ENCODE measurements at regions not wholly inside any gene's neighbourhood (a gene's known extent, or its start where the extent isn't known, plus 50 kb on each side); places are given as distances from the start of the nearest gene placed in this dataset.

DNA sequence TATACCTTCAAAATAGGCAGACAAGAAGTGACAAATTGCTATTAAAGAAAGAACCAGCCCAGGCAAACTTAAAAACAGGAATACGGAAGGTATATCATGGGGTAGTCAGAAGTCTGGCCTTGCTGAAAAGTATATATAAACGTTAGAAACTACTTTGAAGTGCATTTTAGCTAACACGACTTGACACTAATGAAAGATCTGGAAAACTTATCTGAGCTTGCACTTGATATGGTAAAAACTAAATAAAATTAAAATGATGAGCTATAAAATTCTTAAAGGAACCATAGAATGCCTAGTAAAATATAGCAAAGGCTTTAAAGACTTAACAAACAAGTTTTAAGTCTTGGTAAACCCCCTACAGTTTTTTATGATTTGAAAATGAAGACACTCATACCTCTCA is 795.3 kb upstream of the PCDH20 start:
- FAIRE-seq (no peak), DNase-seq (ENCODE audit: low read depth) (no peak)
- Mint-ChIP-seq H3K27me3 (ENCODE audit: low read depth, unreplicated experiment) (no peaks in the 10 kb centered on the region), H3K36me3 (ENCODE audit: low read depth, unreplicated experiment) (no peaks in the 10 kb centered on the region), H3K27ac (ENCODE audit: unreplicated experiment) (no peak overlapping the region), H3K4me1 (ENCODE audit: low read depth, unreplicated experiment) (no peaks in the 10 kb centered on the region), H3K9me3 (ENCODE audit: unreplicated experiment) (no peaks in the 10 kb centered on the region), H3K4me3 (ENCODE audit: unreplicated experiment) (no peak overlapping the region)
- H3K36me3 ChIP-seq (ENCODE audit: insufficient read depth, low read length): no peaks in the 10 kb centered on the region
- no peaks in the 10 kb centered on the region for H3K4me1 ChIP-seq (ENCODE audit: insufficient read depth, low read length)
- no peak overlapping the region for H3K9ac ChIP-seq (ENCODE audit: low read length)
- no peak overlapping the region for H3K4me3 ChIP-seq (ENCODE audit: insufficient read depth, low read depth, low read length)
- H3K79me2 ChIP-seq (ENCODE audit: insufficient read depth, low read length): no peaks in the 10 kb centered on the region
- no peak overlapping the region for H2AFZ ChIP-seq (ENCODE audit: low read depth, low read length)
- H3K4me2 ChIP-seq (ENCODE audit: low read length): no peak overlapping the region
- H3K27me3 ChIP-seq (ENCODE audit: insufficient read depth, low read length): no peaks in the 10 kb centered on the region
- H3K27ac ChIP-seq (ENCODE audit: low read depth, low read length): no peak overlapping the region
- no peaks in the 10 kb centered on the region for H4K20me1 ChIP-seq (ENCODE audit: insufficient read depth, low read length)
- no peak for TF ChIP-seq EZH2 (IDR thresholded peaks at IDR 0.05; ENCODE audit: insufficient read depth, low read length)
- no peaks in the 10 kb centered on the region for H3K9me3 ChIP-seq (ENCODE audit: insufficient read depth, low read depth, low read length)

DNA sequence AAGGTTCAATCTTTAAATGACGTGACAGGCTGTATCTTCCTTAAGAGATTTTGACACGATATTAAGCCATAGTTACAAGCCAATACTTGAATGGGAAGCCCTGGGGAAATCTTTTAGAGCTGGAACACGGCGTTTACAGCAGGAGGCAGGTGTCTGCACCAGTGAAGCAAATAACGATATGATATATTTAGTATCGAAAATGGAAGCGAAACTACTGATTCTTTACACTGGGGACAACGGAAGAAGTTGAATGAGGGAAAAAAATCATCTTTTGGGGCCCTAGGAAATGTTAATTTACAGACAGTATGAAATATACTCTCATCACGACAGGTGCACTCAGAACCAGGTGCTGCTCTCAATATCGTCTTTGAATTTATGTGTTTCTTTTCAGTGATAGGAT is 793.9 kb upstream of the PCDH20 start:
- DNase-seq (ENCODE audit: low read depth) (no peak), FAIRE-seq (no peak)
- Histone ChIP-seq H3K36me3 (ENCODE audit: insufficient read depth, low read length) (no peaks in the 10 kb centered on the region), H3K9me3 (ENCODE audit: insufficient read depth, low read depth, low read length) (no peaks in the 10 kb centered on the region), H3K79me2 (ENCODE audit: insufficient read depth, low read length) (no peaks in the 10 kb centered on the region), H4K20me1 (ENCODE audit: insufficient read depth, low read length) (no peaks in the 10 kb centered on the region), H3K4me3 (ENCODE audit: insufficient read depth, low read depth, low read length) (no peak overlapping the region), H3K9ac (ENCODE audit: low read length) (no peak overlapping the region), H3K27ac (ENCODE audit: low read depth, low read length) (no peak overlapping the region), H2AFZ (ENCODE audit: low read depth, low read length) (no peak overlapping the region), H3K4me1 (ENCODE audit: insufficient read depth, low read length) (no peaks in the 10 kb centered on the region), H3K27me3 (ENCODE audit: insufficient read depth, low read length) (no peaks in the 10 kb centered on the region), H3K4me2 (ENCODE audit: low read length) (no peak overlapping the region)
- no peaks in the 10 kb centered on the region for H3K36me3 Mint-ChIP-seq (ENCODE audit: low read depth, unreplicated experiment)
- H3K4me3 Mint-ChIP-seq (ENCODE audit: unreplicated experiment): no peak overlapping the region
- no peaks in the 10 kb centered on the region for H3K27me3 Mint-ChIP-seq (ENCODE audit: low read depth, unreplicated experiment)
- H3K27ac Mint-ChIP-seq (ENCODE audit: unreplicated experiment): no peak overlapping the region
- H3K4me1 Mint-ChIP-seq (ENCODE audit: low read depth, unreplicated experiment): no peaks in the 10 kb centered on the region
- TF ChIP-seq EZH2 (IDR thresholded peaks at IDR 0.05; ENCODE audit: insufficient read depth, low read length) (no peak), CTCF (IDR thresholded peaks at IDR 0.05; ENCODE audit: insufficient read depth, low read depth, low read length) (no peak)
- H3K9me3 Mint-ChIP-seq (ENCODE audit: unreplicated experiment): peaks cover 5% of the 10 kb centered on the region

DNA sequence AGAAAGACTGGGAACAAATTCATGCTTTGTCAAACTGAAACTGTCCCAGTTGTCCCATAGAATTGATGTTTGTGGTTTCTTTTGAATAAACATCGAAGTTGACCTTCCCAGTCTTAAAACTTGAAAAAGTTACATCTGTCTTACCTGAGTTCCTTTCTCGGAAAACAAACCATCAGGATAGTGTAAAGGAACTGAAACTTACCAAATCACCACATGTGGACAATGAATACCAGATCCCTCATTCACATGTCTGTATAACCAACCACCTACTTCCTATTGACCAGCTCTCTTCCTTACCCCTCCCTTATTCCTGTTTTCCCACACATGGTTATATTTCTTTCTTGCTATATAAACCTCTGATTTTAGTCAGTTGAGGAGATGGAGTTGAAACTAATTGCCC is 791.7 kb upstream of the PCDH20 start:
- H4K20me1 ChIP-seq (ENCODE audit: insufficient read depth, low read length): no peaks in the 10 kb centered on the region
- no peaks in the 10 kb centered on the region for H3K9me3 ChIP-seq (ENCODE audit: insufficient read depth, low read depth, low read length)
- no peak for DNase-seq (ENCODE audit: low read depth)
- H3K27me3 ChIP-seq (ENCODE audit: insufficient read depth, low read length): no peaks in the 10 kb centered on the region
- FAIRE-seq: no peak
- no peak overlapping the region for H3K4me2 ChIP-seq (ENCODE audit: low read length)
- no peaks in the 10 kb centered on the region for H3K4me1 ChIP-seq (ENCODE audit: insufficient read depth, low read length)
- no peaks in the 10 kb centered on the region for H3K36me3 ChIP-seq (ENCODE audit: insufficient read depth, low read length)
- H3K79me2 ChIP-seq (ENCODE audit: insufficient read depth, low read length): no peaks in the 10 kb centered on the region
- H3K9ac ChIP-seq (ENCODE audit: low read length): no peak overlapping the region
- Mint-ChIP-seq H3K36me3 (ENCODE audit: low read depth, unreplicated experiment) (no peaks in the 10 kb centered on the region), H3K27me3 (ENCODE audit: low read depth, unreplicated experiment) (no peaks in the 10 kb centered on the region), H3K9me3 (ENCODE audit: unreplicated experiment) (peaks cover 5% of the 10 kb centered on the region), H3K4me1 (ENCODE audit: low read depth, unreplicated experiment) (no peaks in the 10 kb centered on the region), H3K4me3 (ENCODE audit: unreplicated experiment) (no peak overlapping the region), H3K27ac (ENCODE audit: unreplicated experiment) (no peak overlapping the region)
- H3K4me3 ChIP-seq (ENCODE audit: insufficient read depth, low read depth, low read length): no peak overlapping the region
- H2AFZ ChIP-seq (ENCODE audit: low read depth, low read length): no peak overlapping the region
- H3K27ac ChIP-seq (ENCODE audit: low read depth, low read length): no peak overlapping the region
- TF ChIP-seq CTCF (IDR thresholded peaks at IDR 0.05; ENCODE audit: insufficient read depth, low read depth, low read length) (no peak), EZH2 (IDR thresholded peaks at IDR 0.05; ENCODE audit: insufficient read depth, low read length) (no peak)

All from astrocyte (in vitro differentiated cells and primary cell).